ENCODE measurements at regions not wholly inside any gene's neighbourhood (a gene's known extent, or its start where the extent isn't known, plus 50 kb on each side); places are given as distances from the start of the nearest gene placed in this dataset.

GRCh38 chr12:47558625-47559345 lies 147.0 kb downstream of the RPAP3 start:
- DNase-seq = no peak

GRCh38 chr12:47557386-47557785 lies 148.4 kb downstream of the RPAP3 start:
- DNase-seq = no peak

GRCh38 chr12:47556261-47557030 lies 149.4 kb downstream of the RPAP3 start:
- DNase-seq = no peak

DNA sequence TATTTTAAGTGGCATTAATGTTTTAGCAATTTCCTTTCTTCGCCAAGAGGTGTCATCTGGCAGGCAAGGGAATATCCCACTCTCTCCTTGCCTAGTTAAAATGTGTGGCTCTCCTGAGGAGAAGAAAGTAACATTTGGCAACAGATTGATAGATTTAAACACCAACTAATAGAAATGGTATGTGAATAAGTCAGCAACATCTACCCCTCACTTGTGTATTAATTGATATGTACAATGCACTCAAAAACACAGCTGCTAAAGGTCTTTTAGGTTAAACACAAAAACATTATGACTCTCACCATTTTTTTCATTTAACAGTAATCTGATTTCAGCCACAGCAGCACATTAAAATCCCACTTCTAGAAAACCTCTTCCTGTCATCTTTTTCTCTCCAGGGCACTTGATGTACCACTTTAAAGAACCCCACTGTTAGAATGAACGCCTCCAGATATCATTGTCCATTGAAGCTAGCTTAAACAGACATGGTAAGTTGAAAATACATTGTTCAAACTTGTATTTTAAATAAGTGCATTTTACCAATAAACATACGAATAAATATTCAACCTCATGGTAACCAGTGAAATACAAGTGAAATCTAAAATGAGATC lies 151.7 kb downstream of the RPAP3 start:
- no peak for DNase-seq

GRCh38 chr12:47553266-47553665 lies 152.6 kb downstream of the RPAP3 start:
- DNase-seq = no peak

- no peak for DNase-seq
These were observed 154.4 kb downstream of the RPAP3 start for GRCh38 chr12:47551426-47551851.

DNA sequence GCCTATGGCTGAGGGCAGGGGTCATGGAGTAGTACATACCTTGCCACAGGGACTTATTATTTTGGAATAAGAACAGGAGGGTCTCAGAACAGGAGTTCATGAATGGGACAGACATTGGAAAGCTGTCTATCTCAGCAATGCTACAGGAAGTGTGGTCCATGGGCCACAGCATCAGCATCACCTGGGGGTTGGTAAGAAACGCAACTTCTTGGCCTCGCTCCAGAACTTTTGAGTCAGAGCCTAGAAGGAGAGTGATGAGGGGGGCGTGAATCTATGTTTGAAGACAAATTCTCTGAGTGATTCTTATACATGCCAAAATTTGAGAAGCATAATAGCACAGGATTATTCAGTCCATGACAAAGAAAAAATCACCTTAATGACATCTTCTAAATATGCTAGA lies 156.6 kb downstream of the RPAP3 start:
- DNase-seq = no peak

GRCh38 chr12:47548401-47548800 lies 157.4 kb downstream of the RPAP3 start:
- no peak for DNase-seq

- no peak for DNase-seq
These were observed 158.8 kb downstream of the RPAP3 start for GRCh38 chr12:47547077-47547476.

DNA sequence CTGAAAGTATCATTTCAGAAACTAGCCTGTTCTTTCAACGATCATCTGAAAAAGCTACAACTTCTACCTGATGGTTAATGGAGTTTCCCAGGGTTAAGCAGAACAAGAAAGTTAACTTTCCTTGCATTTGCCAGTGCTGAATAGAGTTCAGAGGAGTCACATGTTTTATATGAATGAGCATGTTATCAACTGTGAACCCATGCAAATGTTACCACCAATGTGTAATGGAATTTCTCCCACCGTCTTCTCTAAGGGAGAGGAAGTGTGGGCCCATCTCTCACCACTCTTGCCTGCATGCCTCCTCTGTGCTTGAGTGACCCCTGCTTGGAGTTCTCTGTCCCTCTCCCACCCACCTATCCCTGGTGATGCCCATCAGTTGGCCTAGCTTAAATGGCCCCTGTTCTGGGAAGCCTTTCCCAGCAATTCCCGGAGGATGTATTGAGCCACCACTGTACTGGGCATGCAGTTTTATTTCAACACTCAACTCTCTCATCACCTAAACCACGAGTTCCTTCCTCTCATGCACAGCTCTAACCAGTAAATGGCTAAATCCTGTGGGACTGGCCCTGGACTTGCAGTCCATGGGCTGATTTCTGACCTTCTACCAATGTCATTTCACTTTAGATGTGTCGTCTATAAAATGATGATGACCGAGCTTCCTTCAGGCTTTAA lies 159.8 kb downstream of the RPAP3 start:
- DNase-seq = no peak

DNA sequence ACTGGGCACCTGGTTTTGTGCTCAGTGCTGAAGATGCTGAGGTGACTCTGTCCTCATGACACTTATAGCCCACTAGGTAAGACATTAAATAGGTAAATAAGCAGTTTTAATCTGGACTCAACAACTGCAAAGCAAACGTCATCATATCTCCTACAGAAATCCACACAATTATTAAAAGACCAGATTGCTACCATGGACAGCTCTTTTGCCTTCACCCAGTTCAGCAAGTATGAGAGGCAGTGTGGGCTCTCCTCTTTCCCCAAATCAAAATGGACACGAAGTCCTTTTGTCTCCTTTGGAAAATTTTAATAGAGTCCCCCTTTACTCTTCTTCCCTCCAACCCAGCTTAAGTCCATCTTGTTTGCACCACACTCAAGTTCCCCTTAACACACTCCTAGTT lies 171.1 kb downstream of the RPAP3 start:
- no peak for DNase-seq

DNA sequence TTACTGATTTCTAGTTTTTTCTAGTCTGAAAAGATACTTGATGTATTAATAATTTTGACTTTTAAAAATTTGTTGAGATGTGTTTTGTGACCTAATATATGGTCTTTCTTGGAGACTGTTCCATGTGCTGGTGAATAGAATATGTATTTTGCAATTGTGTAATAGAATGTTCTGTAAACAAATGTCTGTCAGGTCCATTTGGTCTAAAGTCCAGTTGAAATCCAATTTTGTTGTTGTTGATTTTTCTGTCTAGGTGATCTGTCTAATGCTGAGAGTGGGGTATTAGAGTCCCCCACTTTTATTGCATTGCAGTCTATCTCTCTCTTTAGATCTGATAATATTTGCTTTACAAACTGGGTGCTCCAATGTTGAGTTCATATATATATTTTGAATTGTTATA lies 175.8 kb downstream of the RPAP3 start:
- DNase-seq = no peak

DNA sequence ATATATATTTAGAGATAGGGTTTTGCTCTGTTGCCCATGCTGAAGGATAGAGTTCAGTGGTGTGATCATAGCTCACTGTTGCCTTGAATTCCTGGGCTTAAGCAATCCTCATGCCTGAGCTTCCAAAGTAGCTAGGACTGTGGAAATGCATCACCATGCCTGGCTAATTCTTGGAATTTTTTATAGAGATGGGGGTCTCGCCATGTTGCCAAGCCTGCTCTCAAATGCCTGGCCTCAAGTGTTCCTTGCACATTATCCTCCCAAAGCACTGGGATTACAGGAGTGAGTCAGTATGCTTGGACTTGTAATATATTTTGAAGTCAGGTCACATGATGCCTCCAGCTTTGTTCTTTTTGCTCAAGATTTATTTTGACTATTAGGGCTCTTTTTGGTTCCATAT lies 178.0 kb downstream of the RPAP3 start:
- DNase-seq = no peak

- no peak for DNase-seq
These were observed 185.8 kb downstream of the RPAP3 start for GRCh38 chr12:47520029-47520428.

- DNase-seq = no peak
These were observed 188.7 kb downstream of the RPAP3 start for GRCh38 chr12:47517122-47517521.

DNA sequence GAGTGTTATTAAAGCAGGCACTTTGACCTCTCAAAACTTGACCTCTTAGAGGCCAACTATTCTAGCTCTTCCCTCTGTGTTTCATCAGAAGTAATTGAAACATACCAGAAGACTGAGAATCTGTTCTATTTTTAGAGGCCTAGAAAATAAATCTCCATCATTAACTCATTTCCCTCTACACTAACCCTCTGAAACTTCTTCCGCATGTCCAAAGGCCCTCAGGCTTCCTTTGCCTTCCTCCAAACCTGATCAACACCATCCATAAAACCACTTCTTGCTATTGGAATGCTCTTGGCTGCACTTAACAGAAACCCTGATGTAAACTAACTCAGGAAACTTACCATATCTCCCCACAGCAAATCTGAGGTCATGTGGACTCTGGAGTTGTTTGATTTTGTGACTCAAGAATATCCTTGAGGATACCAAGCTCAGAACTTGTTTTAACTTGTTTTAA lies 196.4 kb downstream of the RPAP3 start:
- DNase-seq = no peak

GRCh38 chr12:47507221-47507620 lies 198.6 kb downstream of the RPAP3 start:
- no peak for DNase-seq

DNA sequence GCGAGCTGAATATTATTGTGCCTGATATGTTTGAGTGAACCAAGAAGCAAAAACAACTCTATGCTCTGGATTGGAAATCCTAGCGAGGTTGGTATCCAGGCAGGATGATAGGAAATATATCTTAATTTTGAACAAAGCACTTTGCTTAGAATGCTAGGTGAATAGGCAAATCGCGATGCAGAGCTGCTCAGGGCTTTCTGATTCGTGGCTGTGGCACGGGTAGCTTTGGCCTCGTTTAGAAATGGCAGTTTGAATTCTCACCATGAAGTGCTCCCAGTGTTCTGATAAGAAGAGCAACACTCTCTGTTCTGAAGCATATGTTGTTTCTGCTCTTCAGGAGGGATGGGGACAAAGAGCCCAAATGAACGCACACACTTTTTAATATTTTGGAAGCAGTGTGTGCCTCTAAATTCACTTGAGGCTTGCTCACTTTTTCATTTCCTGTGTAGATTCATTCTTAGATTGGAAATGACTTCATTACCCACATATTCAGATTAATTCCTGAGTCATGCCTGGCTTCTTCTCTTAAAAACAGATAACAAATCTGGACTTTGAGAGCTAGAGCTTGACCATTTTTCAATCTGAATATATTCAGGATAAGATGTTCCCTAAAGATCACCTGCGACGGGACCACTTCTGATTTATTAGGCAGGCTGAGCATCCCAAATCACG lies 200.9 kb downstream of the RPAP3 start:
- DNase-seq = no peak

GRCh38 chr12:47493801-47494200 lies 212.0 kb downstream of the RPAP3 start:
- no peak for DNase-seq

GRCh38 chr12:47491516-47492305 lies 214.1 kb downstream of the RPAP3 start:
- DNase-seq = no peak

DNA sequence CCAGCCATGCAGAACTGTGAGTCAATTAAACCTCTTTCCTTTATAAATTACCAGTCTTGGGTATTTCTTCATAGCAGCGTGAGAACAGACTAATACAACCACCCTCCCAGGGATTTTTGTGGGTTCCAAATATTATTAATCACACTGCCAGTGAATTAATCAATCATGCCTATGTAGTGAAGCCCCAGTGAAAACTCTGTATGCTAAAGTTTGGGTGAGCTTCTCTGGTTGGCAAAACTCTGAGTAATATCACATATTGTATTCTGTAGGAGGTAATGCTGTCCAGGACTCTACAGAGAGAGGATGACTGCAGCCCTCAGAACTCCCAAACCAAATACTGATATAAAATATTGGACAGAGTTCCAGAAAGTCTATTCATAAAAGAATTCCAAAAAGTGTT lies 216.9 kb downstream of the RPAP3 start:
- no peak for DNase-seq

- DNase-seq = no peak
These were observed 224.8 kb downstream of the RPAP3 start for GRCh38 chr12:47481041-47481440.

Data from GF-D8 (cell line).